Brain microvascular endothelial cell (primary cell): ENCODE measurements at regions not wholly inside any gene's neighbourhood (a gene's known extent, or its start where the extent isn't known, plus 50 kb on each side); places are given as distances from the start of the nearest gene placed in this dataset.

Experiments used
- DNase-seq: peaks from one replicate; pipeline ENCODE4 v3.0.0-alpha.2; 2020
- H3K27ac ChIP-seq: fragments of 250-450 bp; sonication (Bioruptor Pico); 2 replicates; pipeline ENCODE4 v1.5.1; 2020; ENCODE audit warnings: mild to moderate bottlenecking, moderate library complexity
- H3K27me3 ChIP-seq: fragments of 250-450 bp; sonication (Bioruptor Pico); replicated peaks from 2 replicates; pipeline ENCODE4 v1.5.1; 2020; ENCODE audit warnings: mild to moderate bottlenecking
- H3K36me3 ChIP-seq: fragments of 250-450 bp; sonication (Bioruptor Pico); replicated peaks from 2 replicates; pipeline ENCODE4 v1.5.1; 2020; ENCODE audit warnings: mild to moderate bottlenecking
- H3K4me3 ChIP-seq: 2 replicates; pipeline ENCODE4 v1.5.1; 2011; ENCODE audit warnings: low read depth, mild to moderate bottlenecking, control low read depth, low read length, moderate library complexity
- CTCF ChIP-seq: IDR thresholded peaks from 2 replicates; pipeline ENCODE4 v1.5.1; 2011; ENCODE audit warnings: low read depth, mild to moderate bottlenecking, moderate library complexity, low read length, control low read depth, inconsistent platforms; ENCODE audit errors: missing control alignments
- in situ Hi-C: cut with HindIII; loops from 2 replicates; pipeline ENCODE4 v1.10.0; 2017; ENCODE audit warnings: low sequenced_read_pairs, low pct_ligation_motif_present

DNA sequence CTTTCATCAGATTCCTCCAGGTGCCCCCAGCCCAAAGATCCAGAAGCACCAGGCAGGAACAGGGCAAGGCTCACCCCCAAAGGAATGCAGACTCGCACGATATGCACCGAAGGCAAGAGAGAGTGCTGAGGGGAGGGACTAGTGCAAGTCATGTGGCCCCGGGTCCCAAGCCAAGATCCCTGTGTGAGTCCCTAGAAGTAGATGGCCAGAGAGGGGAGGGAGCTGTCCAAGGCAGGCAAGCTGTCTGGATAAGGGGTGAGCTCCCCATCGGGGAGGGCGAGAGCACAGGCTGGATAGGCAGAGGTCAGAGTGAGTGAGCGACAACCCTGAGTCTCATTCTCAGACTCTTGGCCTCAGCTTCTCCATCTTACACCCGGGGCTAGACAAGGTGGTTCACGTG, 171.5 kb upstream of the LINGO1 start:
- in situ Hi-C loops, result no loop called here
- H3K4me3 ChIP-seq, result no peak overlapping the region
- no peak for TF ChIP-seq CTCF
- no peaks in the 10 kb centered on the region for H3K27me3 ChIP-seq
- H3K27ac ChIP-seq, result no peak overlapping the region
- no peaks in the 10 kb centered on the region for H3K36me3 ChIP-seq
- no peak for DNase-seq

- DNase-seq, result no peak
- no peak for TF ChIP-seq CTCF
- no peaks in the 10 kb centered on the region for H3K36me3 ChIP-seq
- no peaks in the 10 kb centered on the region for H3K27me3 ChIP-seq
- H3K27ac ChIP-seq, result no peak overlapping the region
- in situ Hi-C loops, result no loop called here
- no peak overlapping the region for H3K4me3 ChIP-seq
These were observed 170.8 kb upstream of the LINGO1 start for GRCh38 chr15:77803487-77803886.

- Histone ChIP-seq H3K36me3 (no peaks in the 10 kb centered on the region), H3K4me3 (no peak overlapping the region), H3K27ac (no peak overlapping the region), H3K27me3 (no peaks in the 10 kb centered on the region)
- TF ChIP-seq CTCF, result no peak
- DNase-seq, result no peak
- in situ Hi-C loops, result no loop called here
These were observed 167.6 kb upstream of the LINGO1 start for GRCh38 chr15:77800305-77800704.

DNA sequence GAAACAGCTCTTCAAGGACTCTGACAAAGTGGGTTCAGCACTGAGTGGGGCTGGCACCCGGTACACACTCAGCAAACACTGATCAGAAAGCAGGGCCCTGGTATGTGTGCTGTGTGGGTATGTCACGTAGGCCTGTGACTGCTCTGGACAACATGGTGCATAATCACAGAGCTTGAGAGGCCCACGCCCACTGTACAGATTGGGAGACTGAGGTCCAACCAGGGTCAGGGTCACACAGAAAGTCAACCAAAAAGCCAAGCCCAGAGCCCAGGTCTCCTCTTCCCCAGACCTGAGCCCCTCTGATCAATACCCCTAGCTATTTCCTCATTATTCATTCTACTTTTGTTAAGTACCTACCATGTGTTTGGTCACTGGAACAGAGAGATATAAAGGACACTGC, 166.1 kb upstream of the LINGO1 start:
- no peaks in the 10 kb centered on the region for H3K27me3 ChIP-seq
- no peak for DNase-seq
- in situ Hi-C loops, result no loop called here

GRCh38 chr15:77798151-77798835, 165.6 kb upstream of the LINGO1 start:
- no peak overlapping the region for H3K4me3 ChIP-seq
- DNase-seq, result no peak
- no peaks in the 10 kb centered on the region for H3K36me3 ChIP-seq
- no peak for TF ChIP-seq CTCF
- no peak overlapping the region for H3K27ac ChIP-seq
- in situ Hi-C loops, result no loop called here
- H3K27me3 ChIP-seq, result no peaks in the 10 kb centered on the region

More for the DNA sequence above, 166.1 kb upstream of the LINGO1 start:
- Histone ChIP-seq H3K36me3 (no peaks in the 10 kb centered on the region), H3K27ac (no peak overlapping the region), H3K4me3 (no peak overlapping the region)
- TF ChIP-seq CTCF, result no peak

DNA sequence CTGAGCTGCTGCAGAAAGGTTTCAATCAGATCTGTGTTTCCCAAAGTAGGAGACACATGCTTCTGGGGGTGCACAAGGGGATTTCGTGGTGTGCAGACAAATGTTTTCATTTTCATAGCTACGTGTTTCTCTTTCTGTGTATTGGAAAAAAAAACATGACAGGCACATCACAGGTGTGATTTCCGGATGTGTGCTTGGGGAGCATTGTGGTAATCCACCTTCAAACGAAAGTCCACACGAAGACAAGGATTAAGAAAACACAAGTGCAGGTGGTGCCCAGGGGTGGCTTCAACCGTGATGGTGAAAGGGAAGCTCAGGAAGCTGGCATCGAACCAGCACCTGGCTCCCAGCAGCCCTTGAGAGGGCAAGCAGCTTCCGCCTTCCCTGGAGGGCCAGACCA, 164.6 kb upstream of the LINGO1 start:
- H3K4me3 ChIP-seq, result no peak overlapping the region
- H3K36me3 ChIP-seq, result no peaks in the 10 kb centered on the region
- no peaks in the 10 kb centered on the region for H3K27me3 ChIP-seq
- no peak overlapping the region for H3K27ac ChIP-seq
- in situ Hi-C loops, result no loop called here
- no peak for DNase-seq
- TF ChIP-seq CTCF, result no peak
